K562 (cell line): ENCODE measurements at regions not wholly inside any gene's neighbourhood (a gene's known extent, or its start where the extent isn't known, plus 50 kb on each side); places are given as distances from the start of the nearest gene placed in this dataset.

ENCODE experiments used
- CHD2 ChIP-seq: IDR thresholded peaks from 2 replicates; pipeline ENCODE4 v1.6.1; 2011; ENCODE audit warnings: low read depth, low read length
- CREM ChIP-seq: IDR thresholded peaks from 2 replicates; pipeline ENCODE4 v1.6.1; 2014; ENCODE audit warnings: antibody characterized with exemption, low read depth
- DNMT1 ChIP-seq: fragments of 450-650 bp; IDR thresholded peaks from 2 replicates; pipeline ENCODE4 v1.6.1; 2016; ENCODE audit warnings: antibody characterized with exemption, mild to moderate bottlenecking
- ILF3 ChIP-seq: fragments of 450-650 bp; IDR thresholded peaks from 2 replicates; pipeline ENCODE4 v1.6.1; 2018; ENCODE audit warnings: antibody characterized with exemption, mild to moderate bottlenecking, moderate library complexity, borderline replicate concordance
- ZBTB40 ChIP-seq, 2 experiments: fragments of 450-650 bp in 1 of 2; sonication (generic) in 1 of 2; formaldehyde crosslinking in 1 of 2; IDR thresholded peaks; 2 replicates each; pipeline versions ENCODE4 v1.7.1 to v1.9.0; 2016 to 2022; ENCODE audit warnings: inconsistent platforms in 1 of 2, mild to moderate bottlenecking in 1 of 2, missing genetic modification reagents in 1 of 2
- ZBTB7A ChIP-seq: IDR thresholded peaks from 2 replicates; pipeline ENCODE4 v1.6.1; 2011; ENCODE audit warnings: low read depth, mild to moderate bottlenecking, low read length, moderate library complexity, borderline replicate concordance; ENCODE audit not compliant: control insufficient read depth

- TF ChIP-seq ZBTB7A (no peak), CREM (no peak), ILF3 (no peak), ZBTB40 (IDR thresholded peaks at IDR 0.05) (no peak), ZBTB40 (CRISPR knock-in tag; IDR thresholded peaks at IDR 0.05) (no peak), CHD2 (no peak), DNMT1 (no peak)
These were observed 193.0 kb upstream of the CELF2 start for GRCh38 chr10:10824591-10825148.
